HCT116 (cell line): ENCODE measurements at regions not wholly inside any gene's neighbourhood (a gene's known extent, or its start where the extent isn't known, plus 50 kb on each side); places are given as distances from the start of the nearest gene placed in this dataset.

Experiments used
- ATAC-seq: fragments of 200-7000 bp; cut with Tn5 transposase; 2 replicates; pipeline ENCODE4 v1.9.1; 2020; ENCODE audit warnings: mild to moderate bottlenecking, moderate library complexity
- BruUV-seq: library from RNA; stranded (reverse); fragments of 400-500 nt; replicated peaks from 2 replicates; lab custom pipeline; 2021; lab: Mats Ljungman, UMichigan
- CTCF ChIA-PET: fragments of 300-600 bp; sonication (Branson Sonifier 250); formaldehyde crosslinking; loops from one replicate; lab custom pipeline; 2021; ENCODE audit warnings: antibody characterized with exemption; lab: Charles Lee
- POLR2A ChIA-PET: fragments of 300-600, 350-600 bp; sonication (Branson Sonifier 250); formaldehyde crosslinking; loops from one replicate; lab custom pipeline; 2021; ENCODE audit warnings: antibody characterized with exemption; lab: Charles Lee
- RAD21 ChIA-PET, 2 experiments: fragments of 300-600 bp; sonication (Branson Sonifier 250); formaldehyde crosslinking; loops; one replicate each; lab custom pipeline; 2023; ENCODE audit warnings: low total read pairs in 2 of 2; ENCODE audit not compliant: uncharacterized antibody in 2 of 2, unreplicated experiment in 2 of 2, low non-redundant PET in 1 of 2; lab: Charles Lee
- DNase-seq: peaks from one replicate; pipeline ENCODE4 v3.0.0-alpha.2; 2010; ENCODE audit warnings: low read depth, low spot score
- H2AFZ ChIP-seq: fragments of 200-600 bp; shearing (Covaris generic), sonication (generic); 2 replicates; pipeline ENCODE4 v1.6.1; 2017; ENCODE audit warnings: low read depth, mixed run types, mixed read lengths, antibody characterized with exemption, low read length; ENCODE audit not compliant: poor library complexity, severe bottlenecking
- H3K27ac ChIP-seq: 2 replicates; pipeline ENCODE4 v1.5.1; 2012; ENCODE audit warnings: low read depth, low read length
- H3K27me3 ChIP-seq: fragments of 200-600 bp; sonication (generic); 2 replicates; pipeline ENCODE4 v1.6.1; 2016; ENCODE audit warnings: mixed run types, low read length, mixed read lengths; ENCODE audit not compliant: insufficient read depth
- H3K36me3 ChIP-seq, 2 experiments: fragments of 200-500 bp in 1 of 2; fragments of 200-600 bp in 1 of 2; sonication (Bioruptor generic) in 1 of 2; sonication (generic) in 1 of 2; 2 replicates each; pipeline versions ENCODE4 v1.5.1 to v1.6.1; 2014 to 2016; ENCODE audit warnings: low read length in 2 of 2, inconsistent platforms in 1 of 2, mixed read lengths in 1 of 2, mixed run types in 1 of 2; ENCODE audit not compliant: insufficient read depth in 2 of 2, control insufficient read depth in 1 of 2
- H3K4me1 ChIP-seq, 2 experiments: fragments of 200-600 bp in 1 of 2; sonication (generic) in 1 of 2; 2 replicates each; pipeline versions ENCODE4 v1.5.1 to v1.6.1; 2012 to 2017; ENCODE audit warnings: low read length in 2 of 2, inconsistent platforms in 1 of 2, mild to moderate bottlenecking in 1 of 2, mixed read lengths in 1 of 2, mixed run types in 1 of 2, moderate library complexity in 1 of 2; ENCODE audit not compliant: insufficient read depth in 2 of 2, control insufficient read depth in 1 of 2
- H3K4me2 ChIP-seq: fragments of 200-600 bp; sonication (generic); 2 replicates; pipeline ENCODE4 v1.6.1; 2017; ENCODE audit warnings: mixed run types, low read length, mixed read lengths
- H3K4me3 ChIP-seq, 2 experiments: fragments of 200-600 bp in 1 of 2; sonication (generic) in 1 of 2; replicated peaks in 1 of 2; 2 replicates each; pipeline ENCODE4 v1.5.1; 2011 to 2016; ENCODE audit warnings: low read length in 2 of 2, control low read depth in 1 of 2, low read depth in 1 of 2, mild to moderate bottlenecking in 1 of 2, mixed read lengths in 1 of 2, mixed run types in 1 of 2
- H3K79me2 ChIP-seq: fragments of 200-600 bp; sonication (generic); 2 replicates; pipeline ENCODE4 v1.6.1; 2017; ENCODE audit warnings: mild to moderate bottlenecking, mixed run types, low read length, moderate library complexity, mixed read lengths; ENCODE audit not compliant: insufficient read depth
- H3K9ac ChIP-seq: fragments of 200-600 bp; sonication (generic); 2 replicates; pipeline ENCODE4 v1.6.1; 2016; ENCODE audit warnings: low read length, mixed read lengths
- H3K9me2 ChIP-seq: fragments of 200-600 bp; sonication (generic), shearing (Covaris generic); 2 replicates; pipeline ENCODE4 v1.6.1; 2017; ENCODE audit warnings: mixed run types, mild to moderate bottlenecking, moderate library complexity; ENCODE audit not compliant: insufficient read depth
- H3K9me3 ChIP-seq, 2 experiments: fragments of 200-500 bp in 1 of 2; fragments of 200-600 bp in 1 of 2; sonication (Bioruptor generic) in 1 of 2; sonication (generic) in 1 of 2; 2 replicates each; pipeline ENCODE4 v1.6.1; 2014 to 2017; ENCODE audit warnings: low read length in 2 of 2, mixed read lengths in 2 of 2, inconsistent platforms in 1 of 2, low read depth in 1 of 2, mild to moderate bottlenecking in 1 of 2, mixed run types in 1 of 2, moderate library complexity in 1 of 2; ENCODE audit not compliant: control insufficient read depth in 1 of 2, insufficient read depth in 1 of 2
- H4K20me1 ChIP-seq: fragments of 200-600 bp; sonication (generic), shearing (Covaris generic); 2 replicates; pipeline ENCODE4 v1.6.1; 2017; ENCODE audit warnings: mixed run types, mild to moderate bottlenecking, moderate library complexity; ENCODE audit not compliant: insufficient read depth
- CBX3 ChIP-seq: IDR thresholded peaks from 2 replicates; pipeline ENCODE4 v1.6.1; 2012; ENCODE audit warnings: low read depth
- ELF1 ChIP-seq: IDR thresholded peaks from 2 replicates; pipeline ENCODE4 v1.6.1; 2012; ENCODE audit warnings: low read depth, borderline replicate concordance
- EZH2 ChIP-seq: fragments of 200-600 bp; sonication (generic); IDR thresholded peaks from 2 replicates; pipeline ENCODE4 v1.6.1; 2017; ENCODE audit warnings: antibody characterized with exemption, mixed run types
- EZH2phosphoT487 ChIP-seq: fragments of 200-600 bp; IDR thresholded peaks from 2 replicates; pipeline ENCODE4 v1.6.1; 2018; ENCODE audit warnings: antibody characterized with exemption, borderline replicate concordance
- POLR2A ChIP-seq: IDR thresholded peaks from 2 replicates; pipeline ENCODE4 v1.7.0; 2011; ENCODE audit warnings: borderline replicate concordance; ENCODE audit not compliant: insufficient read depth, insufficient read length; ENCODE audit errors: extremely low read depth
- POLR2AphosphoS5 ChIP-seq: IDR thresholded peaks from 2 replicates; pipeline ENCODE4 v1.6.1; 2011; ENCODE audit warnings: mild to moderate bottlenecking, low read depth, low read length, moderate library complexity
- RAD21 ChIP-seq: IDR thresholded peaks from 2 replicates; pipeline ENCODE4 v1.6.1; 2012; ENCODE audit warnings: low read depth, mild to moderate bottlenecking
- REST ChIP-seq: IDR thresholded peaks from 2 replicates; pipeline ENCODE4 v1.6.1; 2012; ENCODE audit warnings: low read depth
- SIN3A ChIP-seq: IDR thresholded peaks from 2 replicates; pipeline ENCODE4 v1.6.1; 2012; ENCODE audit warnings: low read depth
- YY1 ChIP-seq: IDR thresholded peaks from 2 replicates; pipeline ENCODE4 v1.6.1; 2011; ENCODE audit warnings: low read length, low read depth, moderate library complexity, mild to moderate bottlenecking; ENCODE audit not compliant: insufficient replicate concordance; ENCODE audit errors: extremely low read depth
- ZBTB33 ChIP-seq: IDR thresholded peaks from 2 replicates; pipeline ENCODE4 v1.6.1; 2011; ENCODE audit warnings: mild to moderate bottlenecking, low read length, moderate library complexity; ENCODE audit not compliant: insufficient replicate concordance; ENCODE audit errors: extremely low read depth
- ZFX ChIP-seq: fragments of 450-650 bp; IDR thresholded peaks from 2 replicates; pipeline ENCODE4 v1.6.1; 2017
- ZNF274 ChIP-seq: fragments of 200-500 bp; sonication (Bioruptor generic); IDR thresholded peaks from 2 replicates; pipeline ENCODE4 v1.6.1; 2014; ENCODE audit warnings: mild to moderate bottlenecking, low read depth, low read length, inconsistent platforms
- intact Hi-C: fragments of 100-400 bp; cut with micrococcal nuclease; formaldehyde crosslinking; loops from 2 replicates; pipeline ENCODE4 v1.10.0; 2022

GRCh38 chr15:62616746-62617145, 425.8 kb upstream of the TPM1 start:
- no peak overlapping the region for H3K27ac ChIP-seq
- H3K79me2 ChIP-seq = no peaks in the 10 kb centered on the region
- no peaks in the 10 kb centered on the region for H3K9me3 ChIP-seq
- no peak overlapping the region for H3K4me2 ChIP-seq
- no peaks in the 10 kb centered on the region for H3K36me3 ChIP-seq
- intact Hi-C loops = no loop called here
- no peak overlapping the region for H3K4me3 ChIP-seq
- DNase-seq (no peak), ATAC-seq (no peak)
- no peaks in the 10 kb centered on the region for H4K20me1 ChIP-seq
- ChIA-PET CTCF (no interaction called here), RAD21 (no interaction called here), POLR2A (no interaction called here)
- TF ChIP-seq SIN3A (no peak), RAD21 (no peak), EZH2 (no peak), ZNF274 (no peak), POLR2A (no peak), REST (no peak), ELF1 (no peak), CBX3 (no peak), EZH2phosphoT487 (no peak), YY1 (no peak), ZBTB33 (no peak), POLR2AphosphoS5 (no peak), ZFX (no peak)
- no peaks in the 10 kb centered on the region for H3K27me3 ChIP-seq
- H2AFZ ChIP-seq = no peak overlapping the region
- BruUV-seq = no TSS peak
- no peak overlapping the region for H3K9ac ChIP-seq
- no peaks in the 10 kb centered on the region for H3K4me1 ChIP-seq
- no peaks in the 10 kb centered on the region for H3K9me2 ChIP-seq
